Lower leg skin (tissue), 4 donors: ENCODE measurements at regions not wholly inside any gene's neighbourhood (a gene's known extent, or its start where the extent isn't known, plus 50 kb on each side); places are given as distances from the start of the nearest gene placed in this dataset.

ENCODE experiments used
- DNase-seq, 2 donors: peaks; one replicate each; pipeline ENCODE4 v3.0.0-alpha.2; 2019; ENCODE audit warnings: low spot score in 2 of 2
- H3K4me3 ChIP-seq: fragments of 200-600 bp; sonication (generic); 2 replicates; pipeline ENCODE4 v1.5.1; 2017; ENCODE audit warnings: mild to moderate bottlenecking, low read depth; ENCODE audit not compliant: poor library complexity, severe bottlenecking
- POLR2A ChIP-seq, 2 donors: fragments of 450-650 bp; IDR thresholded peaks; one replicate each; pipeline ENCODE4 v1.6.1; 2016 to 2017; ENCODE audit warnings: antibody characterized with exemption in 2 of 2, mild to moderate bottlenecking in 1 of 2, moderate library complexity in 1 of 2
- WGBS, 2 donors: methylation state at CpG; one replicate each; pipeline ENCODE4 v1.1.5; 2018; 5-methylcytosine and 5-hydroxymethylcytosine counted together
- intact Hi-C: fragments of 100-400 bp; cut with DNase I; formaldehyde crosslinking; loops from one replicate; pipeline ENCODE4 v1.15.0; 2023; ENCODE audit warnings: low total_unique reads
- TF ChIP-seq, protein P1 (sequence below), 3 donors: fragments of 450-650 bp; IDR thresholded peaks; one replicate each; pipeline ENCODE4 v1.5.1; 2016; ENCODE audit warnings: antibody characterized with exemption in 3 of 3, mild to moderate bottlenecking in 3 of 3, moderate library complexity in 2 of 3

DNA sequence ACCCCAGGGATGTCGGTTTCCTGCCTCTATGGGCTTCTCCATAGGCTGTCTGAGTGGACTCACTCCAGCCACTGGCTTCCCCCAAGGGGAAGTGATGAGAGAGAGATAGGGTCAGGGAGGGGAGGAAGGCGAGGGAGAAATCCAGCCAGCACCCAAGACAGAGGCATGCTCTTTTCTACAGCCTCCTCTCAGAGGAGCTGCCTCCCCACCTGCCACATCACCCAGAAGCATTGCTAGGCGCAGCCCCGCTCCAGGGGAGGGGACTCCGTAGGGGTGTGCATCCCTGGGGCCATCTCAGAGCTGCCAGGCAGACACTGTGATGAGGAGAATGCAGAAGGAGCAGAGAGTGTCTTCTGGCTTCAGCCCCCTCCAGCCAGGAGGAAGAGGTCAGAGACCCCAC is 109.5 kb upstream of the NKX1-1 start:
- no peak for TF ChIP-seq POLR2A (IDR thresholded peaks at IDR 0.05)
- TF ChIP-seq, protein P1, sequence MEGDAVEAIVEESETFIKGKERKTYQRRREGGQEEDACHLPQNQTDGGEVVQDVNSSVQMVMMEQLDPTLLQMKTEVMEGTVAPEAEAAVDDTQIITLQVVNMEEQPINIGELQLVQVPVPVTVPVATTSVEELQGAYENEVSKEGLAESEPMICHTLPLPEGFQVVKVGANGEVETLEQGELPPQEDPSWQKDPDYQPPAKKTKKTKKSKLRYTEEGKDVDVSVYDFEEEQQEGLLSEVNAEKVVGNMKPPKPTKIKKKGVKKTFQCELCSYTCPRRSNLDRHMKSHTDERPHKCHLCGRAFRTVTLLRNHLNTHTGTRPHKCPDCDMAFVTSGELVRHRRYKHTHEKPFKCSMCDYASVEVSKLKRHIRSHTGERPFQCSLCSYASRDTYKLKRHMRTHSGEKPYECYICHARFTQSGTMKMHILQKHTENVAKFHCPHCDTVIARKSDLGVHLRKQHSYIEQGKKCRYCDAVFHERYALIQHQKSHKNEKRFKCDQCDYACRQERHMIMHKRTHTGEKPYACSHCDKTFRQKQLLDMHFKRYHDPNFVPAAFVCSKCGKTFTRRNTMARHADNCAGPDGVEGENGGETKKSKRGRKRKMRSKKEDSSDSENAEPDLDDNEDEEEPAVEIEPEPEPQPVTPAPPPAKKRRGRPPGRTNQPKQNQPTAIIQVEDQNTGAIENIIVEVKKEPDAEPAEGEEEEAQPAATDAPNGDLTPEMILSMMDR (IDR thresholded peaks at IDR 0.05), result no peak
- H3K4me3 ChIP-seq, result no peak overlapping the region
- DNase-seq, result no peak
- intact Hi-C loops, result no loop called here
- WGBS, 2 donors, result 69 to 80% methylated on average over 5 of the region's 5 CpGs

DNA sequence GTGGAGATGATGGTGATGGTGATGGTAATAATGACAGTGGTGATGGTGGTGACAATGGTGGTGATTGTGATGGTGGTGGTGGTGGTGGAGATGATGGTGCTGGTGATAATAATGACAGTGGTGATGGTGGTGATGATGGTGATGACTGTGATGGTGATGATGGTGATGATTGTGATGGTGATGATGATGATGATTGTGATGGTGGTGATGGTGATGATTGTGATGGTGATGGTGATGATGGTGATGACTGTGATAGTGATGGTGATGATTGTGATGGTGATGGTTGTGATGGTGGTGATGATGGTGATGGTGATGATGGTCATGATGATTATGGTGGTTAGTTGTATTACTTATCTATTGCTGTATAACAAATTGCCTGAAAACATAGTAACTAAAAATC is 108.9 kb upstream of the NKX1-1 start:
- TF ChIP-seq POLR2A (IDR thresholded peaks at IDR 0.05), result no peak
- no peak overlapping the region for H3K4me3 ChIP-seq
- intact Hi-C loops, result no loop called here
- no peak for DNase-seq

DNA sequence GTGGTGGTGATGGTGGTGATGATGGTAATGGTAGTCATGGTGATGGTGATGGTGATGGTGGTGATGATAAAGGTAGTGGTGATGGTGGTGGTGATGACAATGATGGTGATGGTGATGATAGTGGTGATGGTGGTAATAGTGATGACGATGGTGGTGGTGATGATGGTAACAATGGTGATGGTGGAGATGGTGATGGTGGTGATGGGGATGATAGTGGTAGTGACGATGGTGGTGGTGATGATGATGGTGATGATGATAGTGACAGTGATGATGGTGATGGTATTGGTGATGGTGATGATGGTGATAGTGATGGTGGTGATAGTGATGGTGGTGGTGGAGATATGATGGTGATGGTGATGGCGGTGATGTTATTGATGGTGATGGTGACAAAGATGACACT is 108.4 kb upstream of the NKX1-1 start:
- intact Hi-C loops, result no loop called here
- TF ChIP-seq, protein P1 (IDR thresholded peaks at IDR 0.05), result no peak
- WGBS, 2 donors, result 39 to 97% methylated on average over 3 of the region's 3 CpGs
- DNase-seq, result no peak
- H3K4me3 ChIP-seq, result no peak overlapping the region

DNA sequence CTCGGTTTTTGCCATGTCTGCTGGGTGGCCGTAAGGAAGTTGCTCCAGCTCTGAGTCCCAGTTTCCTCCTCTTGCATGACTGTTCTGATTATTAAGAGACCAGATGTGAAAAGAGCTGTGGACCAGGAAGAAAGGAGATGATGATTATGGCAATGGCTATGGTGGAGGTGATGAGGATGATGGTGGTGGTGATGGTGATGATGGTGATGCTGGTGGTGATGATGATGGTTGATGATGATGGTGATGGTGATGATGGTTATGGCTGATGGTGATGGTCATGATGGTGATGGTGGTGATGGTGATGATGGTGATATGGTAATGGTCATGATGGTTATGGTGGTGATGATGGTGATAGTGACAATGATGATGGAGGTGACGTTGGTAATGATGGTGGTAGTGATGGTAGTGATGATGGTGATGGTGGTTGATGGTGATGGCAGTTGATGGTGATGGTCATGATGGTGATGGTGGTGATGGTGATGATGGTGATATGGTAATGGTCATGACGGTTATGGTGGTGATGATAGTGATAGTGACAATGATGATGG is 107.8 kb upstream of the NKX1-1 start:
- H3K4me3 ChIP-seq, result no peak overlapping the region
- intact Hi-C loops, result no loop called here
- TF ChIP-seq POLR2A (IDR thresholded peaks at IDR 0.05), result no peak
- TF ChIP-seq, protein P1 (IDR thresholded peaks at IDR 0.05), result no peak
- 77 to 81% methylated on average over 4 of the region's 4 CpGs for WGBS, 2 donors
- DNase-seq, result no peak

DNA sequence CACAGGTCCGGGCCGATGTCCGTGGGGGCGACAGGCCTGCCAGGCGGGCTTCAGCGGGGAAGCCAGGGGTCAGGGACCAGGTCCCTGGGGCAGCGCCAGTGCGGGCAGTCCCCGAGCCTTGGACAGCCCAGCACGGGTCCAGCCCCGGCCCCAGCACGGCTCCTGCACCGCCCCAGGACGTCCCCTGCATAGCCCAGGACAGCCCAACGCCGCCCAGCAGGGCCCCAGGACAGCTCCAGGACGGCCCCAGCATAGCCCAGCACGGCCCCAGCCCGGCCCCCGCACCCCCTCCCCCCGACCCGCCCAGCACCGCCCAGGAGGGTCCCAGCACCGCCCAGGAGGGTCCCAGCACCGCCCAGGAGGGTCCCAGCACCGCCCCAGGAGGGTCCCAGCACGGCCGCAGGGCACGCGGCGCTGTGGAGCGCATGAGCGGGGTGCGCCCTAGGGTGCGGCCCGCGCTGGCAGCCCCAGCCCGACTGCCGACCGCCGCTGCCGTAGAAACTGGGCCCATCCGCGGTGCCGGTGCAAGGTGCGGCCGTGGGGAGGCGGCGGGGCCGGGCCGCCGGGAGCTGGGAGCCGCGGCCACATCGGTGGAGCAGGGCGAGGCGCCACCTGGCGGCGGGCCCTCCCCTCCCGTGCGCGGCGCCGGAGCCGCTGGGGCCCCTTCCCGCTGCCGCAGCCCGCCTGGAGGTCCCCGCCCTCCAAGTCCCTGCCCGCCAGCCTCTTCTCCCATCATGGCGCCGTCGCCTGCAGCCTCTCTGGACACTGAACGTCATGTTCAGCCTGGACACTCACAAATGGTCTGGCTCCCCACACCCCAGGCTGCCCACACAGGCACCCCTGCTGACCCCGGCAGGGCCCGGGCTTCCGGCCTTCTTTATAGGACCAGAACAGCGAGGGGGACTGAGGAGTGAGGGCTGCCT is 106.8 kb upstream of the NKX1-1 start:
- no peak for DNase-seq
- H3K4me3 ChIP-seq, result no peak overlapping the region
- 13 to 27% methylated on average over 13 to 42 of the region's 78 CpGs for WGBS, 2 donors
- no peak for TF ChIP-seq POLR2A (IDR thresholded peaks at IDR 0.05)
- TF ChIP-seq, protein P1 (IDR thresholded peaks at IDR 0.05), result no peak
- intact Hi-C loops, result no loop called here

DNA sequence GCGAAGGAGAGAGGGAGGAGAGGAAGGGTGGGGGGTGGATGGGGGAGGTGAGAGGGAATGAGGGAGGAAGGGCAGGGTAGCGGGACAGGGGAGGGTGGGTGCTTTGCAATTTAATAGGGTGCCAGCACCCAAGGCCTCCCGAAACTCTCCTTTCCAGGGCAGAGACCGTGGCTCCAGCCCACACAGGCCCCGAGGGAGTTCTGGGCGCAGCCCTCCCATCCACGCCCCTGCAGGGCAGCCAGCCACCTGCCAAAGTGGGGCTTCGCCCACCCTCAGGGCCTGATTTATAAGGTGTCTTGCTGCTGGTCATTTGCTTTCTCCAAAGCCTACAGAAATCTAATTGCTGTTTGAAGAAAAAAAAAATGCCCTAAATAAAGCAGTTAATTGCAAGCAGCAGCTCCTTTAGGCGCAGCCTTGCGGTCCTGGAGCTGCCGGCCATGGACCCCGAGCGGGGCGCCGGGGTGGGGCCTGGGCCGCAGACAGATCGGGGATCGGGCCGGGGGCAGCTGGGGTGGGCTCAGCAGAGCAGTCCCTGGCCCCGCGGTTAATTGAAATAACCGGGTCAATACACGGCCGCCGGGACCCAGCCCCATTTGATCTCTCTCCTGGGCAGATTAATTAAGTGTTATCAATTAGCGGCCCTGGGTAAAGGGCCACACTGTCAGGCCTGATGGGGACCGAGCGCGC is 106.0 kb upstream of the NKX1-1 start:
- H3K4me3 ChIP-seq, result no peak overlapping the region
- TF ChIP-seq, protein P1 (IDR thresholded peaks at IDR 0.05), result no peak
- no peak for TF ChIP-seq POLR2A (IDR thresholded peaks at IDR 0.05)
- no peak for DNase-seq

More for the DNA sequence above, 106.0 kb upstream of the NKX1-1 start:
- WGBS, 2 donors, result 63 to 69% methylated on average over 26 to 29 of the region's 29 CpGs
- intact Hi-C loops, result no loop called here
